ENCODE measurements at regions not wholly inside any gene's neighbourhood (a gene's known extent, or its start where the extent isn't known, plus 50 kb on each side); places are given as distances from the start of the nearest gene placed in this dataset.

DNA sequence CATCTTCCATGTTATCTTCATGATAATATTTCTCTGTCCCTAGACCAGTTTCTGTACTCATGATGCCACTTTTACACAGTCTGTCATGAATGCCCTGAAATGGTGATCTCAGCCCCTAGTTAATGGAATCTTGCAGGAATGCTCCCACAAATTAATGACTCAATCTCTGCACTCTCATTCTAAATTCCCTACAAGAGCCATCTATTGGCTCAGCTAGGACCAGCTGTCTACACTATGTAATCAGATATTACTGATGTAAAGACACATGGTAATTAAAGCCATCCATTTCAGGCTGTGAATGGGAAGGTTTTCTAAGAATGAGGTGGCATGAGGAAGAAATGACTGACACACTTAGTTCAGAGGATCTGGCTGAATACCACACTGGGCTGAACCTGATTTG is 199.1 kb upstream of the KCND3 start:
- Histone ChIP-seq H2AFZ (ENCODE audit: low read depth, low read length) (no peak overlapping the region), H3K27me3 (ENCODE audit: low read depth, low read length) (no peaks in the 10 kb centered on the region), H3K4me1 (ENCODE audit: low read length) (no peaks in the 10 kb centered on the region), H3K4me2 (ENCODE audit: low read length) (no peak overlapping the region), H3K4me3 (ENCODE audit: low read length) (no peak overlapping the region), H3K79me2 (ENCODE audit: low read length) (no peaks in the 10 kb centered on the region), H3K36me3 (replicated peaks; ENCODE audit: low read depth, low read length) (no peaks in the 10 kb centered on the region), H3K9me3 (ENCODE audit: insufficient read depth, low read length) (no peaks in the 10 kb centered on the region), H4K20me1 (ENCODE audit: insufficient read depth, low read length) (no peaks in the 10 kb centered on the region), H3K9ac (ENCODE audit: low read length) (no peak overlapping the region), H3K27ac (ENCODE audit: low read length) (no peak overlapping the region)
- TF ChIP-seq, protein P1, sequence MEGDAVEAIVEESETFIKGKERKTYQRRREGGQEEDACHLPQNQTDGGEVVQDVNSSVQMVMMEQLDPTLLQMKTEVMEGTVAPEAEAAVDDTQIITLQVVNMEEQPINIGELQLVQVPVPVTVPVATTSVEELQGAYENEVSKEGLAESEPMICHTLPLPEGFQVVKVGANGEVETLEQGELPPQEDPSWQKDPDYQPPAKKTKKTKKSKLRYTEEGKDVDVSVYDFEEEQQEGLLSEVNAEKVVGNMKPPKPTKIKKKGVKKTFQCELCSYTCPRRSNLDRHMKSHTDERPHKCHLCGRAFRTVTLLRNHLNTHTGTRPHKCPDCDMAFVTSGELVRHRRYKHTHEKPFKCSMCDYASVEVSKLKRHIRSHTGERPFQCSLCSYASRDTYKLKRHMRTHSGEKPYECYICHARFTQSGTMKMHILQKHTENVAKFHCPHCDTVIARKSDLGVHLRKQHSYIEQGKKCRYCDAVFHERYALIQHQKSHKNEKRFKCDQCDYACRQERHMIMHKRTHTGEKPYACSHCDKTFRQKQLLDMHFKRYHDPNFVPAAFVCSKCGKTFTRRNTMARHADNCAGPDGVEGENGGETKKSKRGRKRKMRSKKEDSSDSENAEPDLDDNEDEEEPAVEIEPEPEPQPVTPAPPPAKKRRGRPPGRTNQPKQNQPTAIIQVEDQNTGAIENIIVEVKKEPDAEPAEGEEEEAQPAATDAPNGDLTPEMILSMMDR (IDR thresholded peaks at IDR 0.05; ENCODE audit: low read depth, low read length), result no peak
- no peak for TF ChIP-seq EZH2phosphoT487 (IDR thresholded peaks at IDR 0.05; ENCODE audit: low read depth)

GRCh38 chr1:112196008-112196588 is 199.9 kb upstream of the CTTNBP2NL start:
- no peak overlapping the region for H3K4me3 ChIP-seq (ENCODE audit: low read length)
- H3K36me3 ChIP-seq (replicated peaks; ENCODE audit: low read depth, low read length), result no peaks in the 10 kb centered on the region
- no peaks in the 10 kb centered on the region for H3K27me3 ChIP-seq (ENCODE audit: low read depth, low read length)
- H4K20me1 ChIP-seq (ENCODE audit: insufficient read depth, low read length), result no peaks in the 10 kb centered on the region
- H3K9ac ChIP-seq (ENCODE audit: low read length), result no peak overlapping the region
- no peaks in the 10 kb centered on the region for H3K4me1 ChIP-seq (ENCODE audit: low read length)
- H3K9me3 ChIP-seq (ENCODE audit: insufficient read depth, low read length), result no peaks in the 10 kb centered on the region
- TF ChIP-seq, protein P1 (IDR thresholded peaks at IDR 0.05; ENCODE audit: low read depth, low read length), result no peak
- no peak for TF ChIP-seq EZH2phosphoT487 (IDR thresholded peaks at IDR 0.05; ENCODE audit: low read depth)
- no peak overlapping the region for H2AFZ ChIP-seq (ENCODE audit: low read depth, low read length)
- H3K79me2 ChIP-seq (ENCODE audit: low read length), result no peaks in the 10 kb centered on the region
- no peak overlapping the region for H3K27ac ChIP-seq (ENCODE audit: low read length)
- H3K4me2 ChIP-seq (ENCODE audit: low read length), result no peak overlapping the region

GRCh38 chr1:112196731-112197130 is 199.3 kb upstream of the CTTNBP2NL start:
- H3K9ac ChIP-seq (ENCODE audit: low read length), result no peak overlapping the region
- no peaks in the 10 kb centered on the region for H3K27me3 ChIP-seq (ENCODE audit: low read depth, low read length)
- no peak overlapping the region for H3K4me3 ChIP-seq (ENCODE audit: low read length)
- H3K9me3 ChIP-seq (ENCODE audit: insufficient read depth, low read length), result no peaks in the 10 kb centered on the region
- no peak overlapping the region for H3K4me2 ChIP-seq (ENCODE audit: low read length)
- H3K36me3 ChIP-seq (replicated peaks; ENCODE audit: low read depth, low read length), result no peaks in the 10 kb centered on the region
- H3K4me1 ChIP-seq (ENCODE audit: low read length), result no peaks in the 10 kb centered on the region
- no peaks in the 10 kb centered on the region for H3K79me2 ChIP-seq (ENCODE audit: low read length)
- no peak overlapping the region for H3K27ac ChIP-seq (ENCODE audit: low read length)
- TF ChIP-seq, protein P1 (IDR thresholded peaks at IDR 0.05; ENCODE audit: low read depth, low read length), result no peak
- no peak for TF ChIP-seq EZH2phosphoT487 (IDR thresholded peaks at IDR 0.05; ENCODE audit: low read depth)
- H2AFZ ChIP-seq (ENCODE audit: low read depth, low read length), result no peak overlapping the region
- H4K20me1 ChIP-seq (ENCODE audit: insufficient read depth, low read length), result no peaks in the 10 kb centered on the region

GRCh38 chr1:112209493-112209892 is 186.5 kb upstream of the CTTNBP2NL start:
- Histone ChIP-seq H3K4me3 (ENCODE audit: low read length) (no peak overlapping the region), H2AFZ (ENCODE audit: low read depth, low read length) (no peak overlapping the region), H3K36me3 (replicated peaks; ENCODE audit: low read depth, low read length) (no peaks in the 10 kb centered on the region), H3K27ac (ENCODE audit: low read length) (no peak overlapping the region), H3K4me1 (ENCODE audit: low read length) (no peaks in the 10 kb centered on the region), H3K27me3 (ENCODE audit: low read depth, low read length) (no peaks in the 10 kb centered on the region), H3K79me2 (ENCODE audit: low read length) (no peaks in the 10 kb centered on the region), H3K4me2 (ENCODE audit: low read length) (no peak overlapping the region), H3K9ac (ENCODE audit: low read length) (no peak overlapping the region), H3K9me3 (ENCODE audit: insufficient read depth, low read length) (no peaks in the 10 kb centered on the region), H4K20me1 (ENCODE audit: insufficient read depth, low read length) (no peaks in the 10 kb centered on the region)
- TF ChIP-seq, protein P1 (IDR thresholded peaks at IDR 0.05; ENCODE audit: low read depth, low read length), result no peak
- TF ChIP-seq EZH2phosphoT487 (IDR thresholded peaks at IDR 0.05; ENCODE audit: low read depth), result no peak

Data from OCI-LY3 (cell line).